Testis (tissue), 2 donors: ENCODE measurements at regions not wholly inside any gene's neighbourhood (a gene's known extent, or its start where the extent isn't known, plus 50 kb on each side); places are given as distances from the start of the nearest gene placed in this dataset.

Experiments used
- DNase-seq: peaks from one replicate; pipeline ENCODE4 v3.0.0-alpha.2; 2019
- H3K27ac ChIP-seq, 2 donors: fragments of 200-600 bp; sonication (generic); one replicate each; pipeline ENCODE4 v1.5.1; 2019
- H3K27me3 ChIP-seq: fragments of 200-600 bp; sonication (generic); one replicate; pipeline ENCODE4 v1.5.1; 2019
- H3K36me3 ChIP-seq: fragments of 200-600 bp; sonication (generic); one replicate; pipeline ENCODE4 v1.5.1; 2017; ENCODE audit warnings: low read depth; ENCODE audit errors: missing control alignments
- H3K4me1 ChIP-seq: fragments of 200-600 bp; sonication (generic); one replicate; pipeline ENCODE4 v1.5.1; 2019
- H3K4me3 ChIP-seq, 2 donors: fragments of 200-600 bp; sonication (generic); one replicate each; pipeline ENCODE4 v1.5.1; 2017 to 2019
- H3K9me3 ChIP-seq: fragments of 200-600 bp; sonication (generic); one replicate; pipeline ENCODE4 v1.5.1; 2017
- POLR2A ChIP-seq: fragments of 450-650 bp; IDR thresholded peaks from one replicate; pipeline ENCODE4 v1.6.1; 2017; ENCODE audit warnings: antibody characterized with exemption, mild to moderate bottlenecking, moderate library complexity
- WGBS, 2 donors: methylation state at CpG; one replicate each; pipeline ENCODE4 v1.1.5; 2018; 5-methylcytosine and 5-hydroxymethylcytosine counted together
- intact Hi-C: fragments of 100-400 bp; cut with DNase I; formaldehyde crosslinking; loops from one replicate; pipeline ENCODE4 v1.15.1; 2023; ENCODE audit warnings: low total_unique reads
- TF ChIP-seq, protein P1 (sequence below), 3 experiments: fragments of 450-650 bp in 2 of 3; fragments of 200-600 bp in 1 of 3; sonication (generic) in 1 of 3; IDR thresholded peaks; one replicate each; pipeline ENCODE4 v1.5.1; 2016 to 2019; ENCODE audit warnings: antibody characterized with exemption in 3 of 3, mild to moderate bottlenecking in 2 of 3, moderate library complexity in 1 of 3

DNA sequence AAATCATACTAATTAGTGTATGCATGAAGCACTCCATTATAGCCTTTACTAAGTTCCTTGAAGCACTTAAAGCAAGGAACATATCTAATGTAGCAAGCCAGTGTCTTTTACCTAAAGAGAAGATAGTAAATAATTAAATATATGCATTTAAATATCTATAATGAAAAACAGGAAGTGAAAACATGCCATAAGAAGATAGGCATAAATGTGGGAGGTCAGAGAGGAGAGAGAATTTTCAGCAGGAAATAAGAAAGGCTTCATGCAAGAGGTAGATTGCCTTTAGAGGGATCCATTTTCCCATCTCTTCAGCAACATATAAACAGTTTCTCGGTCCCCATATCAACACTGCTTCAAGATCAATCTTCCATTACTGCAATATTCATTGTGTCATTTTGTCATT, 599.8 kb downstream of the FRK start:
- H3K9me3 ChIP-seq: no peaks in the 10 kb centered on the region
- no peaks in the 10 kb centered on the region for H3K36me3 ChIP-seq
- no peak overlapping the region for H3K27ac ChIP-seq
- no peak for TF ChIP-seq POLR2A
- TF ChIP-seq, protein P1, sequence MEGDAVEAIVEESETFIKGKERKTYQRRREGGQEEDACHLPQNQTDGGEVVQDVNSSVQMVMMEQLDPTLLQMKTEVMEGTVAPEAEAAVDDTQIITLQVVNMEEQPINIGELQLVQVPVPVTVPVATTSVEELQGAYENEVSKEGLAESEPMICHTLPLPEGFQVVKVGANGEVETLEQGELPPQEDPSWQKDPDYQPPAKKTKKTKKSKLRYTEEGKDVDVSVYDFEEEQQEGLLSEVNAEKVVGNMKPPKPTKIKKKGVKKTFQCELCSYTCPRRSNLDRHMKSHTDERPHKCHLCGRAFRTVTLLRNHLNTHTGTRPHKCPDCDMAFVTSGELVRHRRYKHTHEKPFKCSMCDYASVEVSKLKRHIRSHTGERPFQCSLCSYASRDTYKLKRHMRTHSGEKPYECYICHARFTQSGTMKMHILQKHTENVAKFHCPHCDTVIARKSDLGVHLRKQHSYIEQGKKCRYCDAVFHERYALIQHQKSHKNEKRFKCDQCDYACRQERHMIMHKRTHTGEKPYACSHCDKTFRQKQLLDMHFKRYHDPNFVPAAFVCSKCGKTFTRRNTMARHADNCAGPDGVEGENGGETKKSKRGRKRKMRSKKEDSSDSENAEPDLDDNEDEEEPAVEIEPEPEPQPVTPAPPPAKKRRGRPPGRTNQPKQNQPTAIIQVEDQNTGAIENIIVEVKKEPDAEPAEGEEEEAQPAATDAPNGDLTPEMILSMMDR (IDR thresholded peaks at IDR 0.05): no peak
- 100% methylated on average over 1 of the region's 1 CpG for WGBS, 2 donors
- H3K27me3 ChIP-seq: no peaks in the 10 kb centered on the region
- intact Hi-C loops: no loop called here
- H3K4me1 ChIP-seq: no peaks in the 10 kb centered on the region
- DNase-seq: no peak
- H3K4me3 ChIP-seq: no peak overlapping the region

DNA sequence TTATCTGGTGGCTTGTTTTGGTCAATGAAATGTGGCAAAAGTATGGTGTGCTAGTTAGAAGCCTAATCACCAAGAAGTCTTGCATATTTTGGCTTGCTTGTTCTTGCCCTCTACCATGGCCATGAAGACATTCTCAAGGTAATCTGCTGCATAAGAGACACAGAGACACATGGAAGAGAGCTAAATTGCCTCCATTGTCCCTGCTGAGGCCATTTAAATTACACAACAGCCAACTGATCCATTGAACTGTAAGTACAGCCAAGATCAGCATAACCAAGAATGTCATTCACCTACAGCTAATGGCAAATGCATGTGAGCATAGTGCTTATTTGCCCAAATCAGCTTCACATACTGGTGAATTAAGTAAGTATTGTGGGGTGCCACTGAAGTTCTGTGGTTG, 603.8 kb downstream of the FRK start:
- intact Hi-C loops: no loop called here

DNA sequence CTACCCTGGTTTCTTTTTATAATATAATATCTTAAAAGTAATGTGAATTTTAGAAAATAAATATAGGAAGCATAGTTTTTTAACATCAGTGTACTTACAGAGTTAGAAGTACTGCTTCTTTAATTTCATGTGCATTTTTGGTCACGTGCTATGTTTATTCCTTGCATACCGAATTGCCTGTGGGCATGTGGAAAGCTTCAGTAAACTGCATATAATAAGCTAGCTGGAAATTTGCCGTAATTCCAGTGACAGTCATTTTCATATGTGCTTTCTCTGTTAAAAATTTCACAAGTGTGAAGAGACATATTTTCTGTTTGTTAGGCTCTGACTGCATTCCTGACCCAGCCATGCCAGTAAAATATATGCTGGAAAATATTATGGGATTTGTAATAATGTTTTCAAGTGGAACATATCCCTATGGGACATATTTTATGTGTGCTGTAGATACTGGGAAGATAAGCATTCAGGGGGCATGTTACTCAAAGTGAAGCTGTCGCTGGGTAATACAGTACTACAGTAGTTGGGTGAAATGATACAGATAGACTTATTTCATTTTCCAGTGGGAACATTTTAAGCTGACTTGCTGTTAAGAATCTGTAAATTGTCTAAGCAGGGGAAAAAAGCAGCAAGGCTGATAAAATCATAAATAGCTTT, 616.7 kb downstream of the FRK start:
- H3K27me3 ChIP-seq: no peaks in the 10 kb centered on the region
- TF ChIP-seq, protein P1 (IDR thresholded peaks at IDR 0.05): no peak
- no peak for TF ChIP-seq POLR2A
- no peaks in the 10 kb centered on the region for H3K36me3 ChIP-seq
- H3K4me3 ChIP-seq: no peak overlapping the region
- 91 to 92% methylated on average over 4 of the region's 4 CpGs for WGBS, 2 donors
- no peaks in the 10 kb centered on the region for H3K4me1 ChIP-seq
- no peak overlapping the region for H3K27ac ChIP-seq
- intact Hi-C loops: no loop called here
- DNase-seq: no peak
- H3K9me3 ChIP-seq: no peaks in the 10 kb centered on the region

More for the DNA sequence above, 603.8 kb downstream of the FRK start:
- no peak overlapping the region for H3K4me3 ChIP-seq
- no peak overlapping the region for H3K27ac ChIP-seq
- no peaks in the 10 kb centered on the region for H3K27me3 ChIP-seq
- no peak for DNase-seq
- H3K36me3 ChIP-seq: no peaks in the 10 kb centered on the region
- no peaks in the 10 kb centered on the region for H3K9me3 ChIP-seq
- TF ChIP-seq POLR2A: no peak
- TF ChIP-seq, protein P1 (IDR thresholded peaks at IDR 0.05): no peak
- H3K4me1 ChIP-seq: no peaks in the 10 kb centered on the region

DNA sequence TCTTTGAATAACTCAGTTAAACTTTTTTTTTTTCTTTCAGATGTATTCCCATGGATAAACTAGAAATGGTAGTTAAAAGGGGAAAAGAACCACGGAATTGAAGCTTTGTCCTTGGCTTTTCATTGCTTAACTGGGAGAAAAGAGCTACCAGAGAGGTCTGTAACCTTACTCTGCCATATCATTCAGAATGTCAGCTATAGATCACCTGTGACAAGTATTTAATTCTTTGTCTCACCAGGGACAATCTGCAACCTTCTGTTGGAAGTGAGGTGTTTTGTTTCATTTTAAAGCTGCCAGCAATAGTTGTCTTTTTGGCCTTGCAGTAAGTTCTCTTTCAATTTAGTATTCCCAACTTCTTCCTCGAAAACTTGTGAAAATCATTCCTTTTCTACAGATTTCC, 618.4 kb downstream of the FRK start:
- H3K36me3 ChIP-seq: no peaks in the 10 kb centered on the region
- no peaks in the 10 kb centered on the region for H3K4me1 ChIP-seq
- no peak for DNase-seq
- H3K4me3 ChIP-seq: no peak overlapping the region
- no peak overlapping the region for H3K27ac ChIP-seq
- 78 to 86% methylated on average over 2 of the region's 2 CpGs for WGBS, 2 donors
- H3K27me3 ChIP-seq: no peaks in the 10 kb centered on the region
- TF ChIP-seq, protein P1 (IDR thresholded peaks at IDR 0.05): no peak
- no peak for TF ChIP-seq POLR2A
- H3K9me3 ChIP-seq: no peaks in the 10 kb centered on the region
- intact Hi-C loops: no loop called here

DNA sequence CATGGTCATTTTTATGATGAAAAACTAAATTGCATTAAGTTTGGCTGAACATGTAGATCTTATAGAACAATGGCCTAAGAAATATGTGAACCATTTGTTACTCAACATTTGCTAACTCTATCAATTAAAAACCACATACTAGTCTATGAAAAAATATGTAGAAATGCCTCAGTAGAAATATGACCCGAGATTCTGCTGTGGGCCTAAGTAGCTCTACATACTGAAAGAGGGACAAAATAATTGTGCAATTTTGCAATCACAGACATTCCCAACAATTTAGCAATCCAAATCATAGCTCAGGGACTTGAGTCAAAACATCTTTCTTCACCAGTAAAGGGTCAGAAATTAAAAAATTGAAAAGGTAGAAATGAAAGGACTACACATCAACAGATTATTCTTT, 619.0 kb downstream of the FRK start:
- TF ChIP-seq POLR2A: no peak
- TF ChIP-seq, protein P1 (IDR thresholded peaks at IDR 0.05): no peak
- no peak overlapping the region for H3K27ac ChIP-seq
- 77 to 90% methylated on average over 1 of the region's 1 CpG for WGBS, 2 donors

More for the DNA sequence above, 619.0 kb downstream of the FRK start:
- no peaks in the 10 kb centered on the region for H3K4me1 ChIP-seq
- no peaks in the 10 kb centered on the region for H3K36me3 ChIP-seq
- intact Hi-C loops: no loop called here
- H3K9me3 ChIP-seq: no peaks in the 10 kb centered on the region
- DNase-seq: no peak
- H3K27me3 ChIP-seq: no peaks in the 10 kb centered on the region
- no peak overlapping the region for H3K4me3 ChIP-seq
